CD14-positive monocyte (primary cell): ENCODE measurements at regions not wholly inside any gene's neighbourhood (a gene's known extent, or its start where the extent isn't known, plus 50 kb on each side); places are given as distances from the start of the nearest gene placed in this dataset.

Experiments used
- DNase-seq, 3 donors: peaks; one replicate each; pipeline ENCODE4 v3.0.0-alpha.2; 2011 to 2022
- H2AFZ ChIP-seq: 2 replicates; pipeline ENCODE4 v1.6.0; 2012; ENCODE audit warnings: mild to moderate bottlenecking, low read depth, low read length, inconsistent platforms; ENCODE audit not compliant: insufficient read depth, poor library complexity, severe bottlenecking
- H3K27ac ChIP-seq, 2 donors: 1 replicate in 1 of 2; 2 replicates in 1 of 2; pipeline ENCODE4 v1.5.1; 2012 to 2013; ENCODE audit warnings: low read length in 2 of 2, control low read depth in 1 of 2, inconsistent platforms in 1 of 2, low read depth in 1 of 2, mild to moderate bottlenecking in 1 of 2
- H3K27me3 ChIP-seq, 2 donors: one replicate each; pipeline versions ENCODE4 v1.6.0 to v1.6.1; 2011 to 2013; ENCODE audit warnings: low read length in 2 of 2; ENCODE audit not compliant: control insufficient read depth in 2 of 2, insufficient read depth in 2 of 2
- H3K36me3 ChIP-seq, 2 donors: replicated peaks in 1 of 2; 1 replicate in 1 of 2; 2 replicates in 1 of 2; pipeline versions ENCODE4 v1.5.1 to v1.6.1; 2012 to 2013; ENCODE audit warnings: low read length in 2 of 2, control low read depth in 1 of 2, inconsistent platforms in 1 of 2, mild to moderate bottlenecking in 1 of 2; ENCODE audit not compliant: insufficient read depth in 2 of 2, control insufficient read depth in 1 of 2
- H3K4me1 ChIP-seq, 2 donors: 1 replicate in 1 of 2; 2 replicates in 1 of 2; pipeline versions ENCODE4 v1.5.1 to v1.6.1; 2012 to 2013; ENCODE audit warnings: low read length in 2 of 2, control low read depth in 1 of 2, inconsistent platforms in 1 of 2, mild to moderate bottlenecking in 1 of 2, moderate library complexity in 1 of 2; ENCODE audit not compliant: insufficient read depth in 2 of 2, control insufficient read depth in 1 of 2
- H3K4me2 ChIP-seq: replicated peaks from 2 replicates; pipeline ENCODE3; 2012; ENCODE audit warnings: low read length, moderate library complexity, mild to moderate bottlenecking; ENCODE audit not compliant: poor library complexity, severe bottlenecking; ENCODE audit errors: extremely low read depth
- H3K4me3 ChIP-seq, 3 experiments: fragments of 200-600 bp in 1 of 3; sonication (generic) in 1 of 3; replicated peaks in 1 of 3; 1 replicate in 2 of 3; 2 replicates in 1 of 3; pipeline ENCODE4 v1.5.1; 2011 to 2013; ENCODE audit warnings: low read length in 3 of 3, mild to moderate bottlenecking in 3 of 3, control low read depth in 2 of 3, low read depth in 2 of 3, inconsistent platforms in 1 of 3, moderate library complexity in 1 of 3
- H3K79me2 ChIP-seq: 2 replicates; pipeline ENCODE4 v1.6.0; 2012; ENCODE audit warnings: mild to moderate bottlenecking, control low read depth, inconsistent platforms, low read length, moderate library complexity; ENCODE audit not compliant: insufficient read depth
- H3K9ac ChIP-seq: 2 replicates; pipeline ENCODE4 v1.6.0; 2017; ENCODE audit warnings: low read length, mild to moderate bottlenecking; ENCODE audit not compliant: insufficient read depth, poor library complexity, severe bottlenecking
- H3K9me3 ChIP-seq, 2 donors: replicated peaks in 1 of 2; 1 replicate in 1 of 2; 2 replicates in 1 of 2; pipeline versions ENCODE4 v1.5.1 to v1.6.1; 2012 to 2013; ENCODE audit warnings: low read length in 2 of 2, control low read depth in 1 of 2; ENCODE audit not compliant: control insufficient read depth in 1 of 2, insufficient read depth in 1 of 2
- H4K20me1 ChIP-seq: 2 replicates; pipeline ENCODE4 v1.6.0; 2012; ENCODE audit warnings: mild to moderate bottlenecking, low read length, control low read depth, moderate library complexity; ENCODE audit not compliant: insufficient read depth
- H3K27ac Mint-ChIP-seq, 7 donors: one replicate each; pipeline ENCODE4 v1.8.0; 2020; ENCODE audit warnings: mild to moderate bottlenecking in 7 of 7, mixed read lengths in 7 of 7, moderate library complexity in 6 of 7, inconsistent platforms in 2 of 7
- H3K27me3 Mint-ChIP-seq, 3 donors: one replicate each; pipeline ENCODE4 v1.8.0; 2021 to 2022; ENCODE audit warnings: low read depth in 3 of 3, mild to moderate bottlenecking in 3 of 3, mixed read lengths in 3 of 3, moderate library complexity in 3 of 3, inconsistent platforms in 1 of 3
- H3K36me3 Mint-ChIP-seq, 2 donors: one replicate each; pipeline ENCODE4 v1.8.0; 2020; ENCODE audit warnings: mixed read lengths in 2 of 2, inconsistent platforms in 1 of 2, mild to moderate bottlenecking in 1 of 2
- H3K4me1 Mint-ChIP-seq: one replicate; pipeline ENCODE4 v1.8.0; 2020; ENCODE audit warnings: mild to moderate bottlenecking, mixed read lengths
- H3K4me3 Mint-ChIP-seq, 2 donors: one replicate each; pipeline ENCODE4 v1.8.0; 2020; ENCODE audit warnings: mild to moderate bottlenecking in 2 of 2, mixed read lengths in 2 of 2, moderate library complexity in 1 of 2
- H3K9me3 Mint-ChIP-seq, 7 donors: one replicate each; pipeline ENCODE4 v1.8.0; 2020 to 2022; ENCODE audit warnings: mixed read lengths in 7 of 7, mild to moderate bottlenecking in 6 of 7, moderate library complexity in 6 of 7, inconsistent platforms in 2 of 7
- CTCF ChIP-seq: fragments of 200-600 bp; IDR thresholded peaks from one replicate; pipeline ENCODE4 v1.8.0; 2022; ENCODE audit warnings: antibody characterized with exemption, mild to moderate bottlenecking
- WGBS: methylation state at CpG from one replicate; pipeline ENCODE4 v1.1.5; 2013; ENCODE audit warnings: missing lambda C conversion rate; ENCODE audit not compliant: insufficient coverage; 5-methylcytosine and 5-hydroxymethylcytosine counted together
- intact Hi-C, 2 donors: fragments of 100-400 bp; cut with micrococcal nuclease; formaldehyde crosslinking; loops; one replicate each; pipeline versions ENCODE4 v1.15.0 to v1.15.1; 2023

- Histone ChIP-seq H3K4me1 (no peaks in the 10 kb centered on the region), H3K4me2 (no peak overlapping the region), H3K4me3 (no peak overlapping the region), H2AFZ (no peak overlapping the region), H3K27me3 (no peaks in the 10 kb centered on the region), H3K36me3 (no peaks in the 10 kb centered on the region), H3K9me3 (peaks cover 0 to 3% of the 10 kb centered on the region in 2 donors), H3K9ac (no peak overlapping the region), H4K20me1 (no peaks in the 10 kb centered on the region), H3K27ac (no peak overlapping the region), H3K79me2 (no peaks in the 10 kb centered on the region)
- peaks cover 0 to 1% (median 0%) of the 10 kb centered on the region in 3 donors for H3K27me3 Mint-ChIP-seq
- no peak overlapping the region for H3K27ac Mint-ChIP-seq
- no CpG with 5 or more reads among the region's 3 CpGs for WGBS
- no peak overlapping the region for H3K4me3 Mint-ChIP-seq
- H3K9me3 Mint-ChIP-seq: peaks cover 0 to 10% (median 3%) of the 10 kb centered on the region in 7 donors
- no peak for TF ChIP-seq CTCF
- no peak for DNase-seq
- intact Hi-C loops: no loop called here
- no peaks in the 10 kb centered on the region for H3K36me3 Mint-ChIP-seq
- no peaks in the 10 kb centered on the region for H3K4me1 Mint-ChIP-seq
These were observed 292.2 kb downstream of the TOX3 start for GRCh38 chr16:52254746-52255145.

GRCh38 chr16:52252680-52253079 lies 294.3 kb downstream of the TOX3 start:
- H3K36me3 Mint-ChIP-seq: no peaks in the 10 kb centered on the region
- H3K4me3 Mint-ChIP-seq: no peak overlapping the region
- H3K27me3 Mint-ChIP-seq: peaks cover 0 to 1% (median 0%) of the 10 kb centered on the region in 3 donors
- no peak overlapping the region for H3K4me2 ChIP-seq
- no peak for TF ChIP-seq CTCF
- no peaks in the 10 kb centered on the region for H3K27me3 ChIP-seq
- peaks cover 2 to 10% (median 5%) of the 10 kb centered on the region in 7 donors for H3K9me3 Mint-ChIP-seq
- H3K4me1 ChIP-seq: no peaks in the 10 kb centered on the region
- intact Hi-C loops: no loop called here
- H3K79me2 ChIP-seq: no peaks in the 10 kb centered on the region
- H3K4me1 Mint-ChIP-seq: no peaks in the 10 kb centered on the region
- no peak overlapping the region for H3K9ac ChIP-seq
- no peak overlapping the region for H3K4me3 ChIP-seq
- H3K27ac ChIP-seq: no peak overlapping the region
- H3K27ac Mint-ChIP-seq: no peak overlapping the region
- H2AFZ ChIP-seq: no peak overlapping the region
- H4K20me1 ChIP-seq: no peaks in the 10 kb centered on the region
- no CpG with 5 or more reads among the region's 2 CpGs for WGBS
- no peaks in the 10 kb centered on the region for H3K9me3 ChIP-seq
- no peaks in the 10 kb centered on the region for H3K36me3 ChIP-seq
- no peak for DNase-seq
